A673 (cell line): ENCODE measurements at regions not wholly inside any gene's neighbourhood (a gene's known extent, or its start where the extent isn't known, plus 50 kb on each side); places are given as distances from the start of the nearest gene placed in this dataset.

Source experiments
- BruUV-seq: library from RNA; stranded (reverse); fragments of 400-500 nt; replicated peaks from 2 replicates; lab custom pipeline; 2021; lab: Mats Ljungman, UMichigan
- CTCF ChIA-PET: fragments of 300-600 bp; sonication (Branson Sonifier 250); formaldehyde crosslinking; loops from one replicate; lab custom pipeline; 2022; ENCODE audit warnings: antibody characterized with exemption; lab: Charles Lee
- POLR2A ChIA-PET: fragments of 300-600 bp; sonication (Branson Sonifier 250); formaldehyde crosslinking; loops from one replicate; lab custom pipeline; 2022; ENCODE audit warnings: antibody characterized with exemption; ENCODE audit not compliant: low non-redundant PET; lab: Charles Lee
- DNase-seq: peaks from one replicate; pipeline ENCODE4 v3.0.0-alpha.2; 2015; ENCODE audit warnings: low spot score
- H3K27ac ChIP-seq: fragments of 200-600 bp; sonication (generic); 2 replicates; pipeline ENCODE4 v1.5.1; 2016; ENCODE audit warnings: mixed run types, low read depth, mild to moderate bottlenecking, mixed read lengths, antibody characterized with exemption, low read length; ENCODE audit not compliant: poor library complexity, severe bottlenecking
- H3K27me3 ChIP-seq: fragments of 200-600 bp; sonication (generic); replicated peaks from 2 replicates; pipeline ENCODE4 v1.6.1; 2017; ENCODE audit warnings: mixed run types, low read depth, mild to moderate bottlenecking, mixed read lengths, antibody characterized with exemption, low read length; ENCODE audit not compliant: insufficient read depth, poor library complexity
- H3K36me3 ChIP-seq: fragments of 200-600 bp; sonication (generic); 2 replicates; pipeline ENCODE4 v1.6.1; 2016; ENCODE audit warnings: mixed run types, mild to moderate bottlenecking, mixed read lengths, antibody characterized with exemption, low read length; ENCODE audit not compliant: insufficient read depth, poor library complexity, severe bottlenecking
- H3K4me1 ChIP-seq: fragments of 200-600 bp; sonication (generic); 2 replicates; pipeline ENCODE4 v1.6.1; 2017; ENCODE audit warnings: mixed run types, mild to moderate bottlenecking, mixed read lengths, antibody characterized with exemption, low read length; ENCODE audit not compliant: insufficient read depth, poor library complexity, severe bottlenecking
- H3K4me3 ChIP-seq: fragments of 200-600 bp; sonication (generic); 2 replicates; pipeline ENCODE4 v1.5.1; 2016; ENCODE audit warnings: low read depth, mixed run types, mild to moderate bottlenecking, mixed read lengths, low read length; ENCODE audit not compliant: poor library complexity, severe bottlenecking
- H3K9me3 ChIP-seq: fragments of 200-600 bp; sonication (generic); 2 replicates; pipeline ENCODE4 v1.6.1; 2016; ENCODE audit warnings: mixed run types, low read depth, mild to moderate bottlenecking, mixed read lengths, antibody characterized with exemption, low read length; ENCODE audit not compliant: poor library complexity, severe bottlenecking
- EZH2 ChIP-seq: fragments of 200-600 bp; sonication (generic); IDR thresholded peaks from 2 replicates; pipeline ENCODE4 v1.6.1; 2017; ENCODE audit warnings: borderline replicate concordance, low read depth, mild to moderate bottlenecking, mixed read lengths, antibody characterized with exemption, low read length; ENCODE audit not compliant: poor library complexity, severe bottlenecking
- intact Hi-C: fragments of 100-400 bp; cut with micrococcal nuclease; formaldehyde crosslinking; loops from one replicate; pipeline ENCODE4 v1.10.0; 2022; ENCODE audit not compliant: unreplicated experiment
- TF ChIP-seq, protein P1 (sequence below): fragments of 300-800, 200-600 bp; sonication (generic); conservative IDR thresholded peaks from 2 replicates; pipeline ENCODE4 v1.5.1; 2017; ENCODE audit warnings: low read depth, mild to moderate bottlenecking, antibody characterized with exemption, low read length, moderate library complexity, mixed read lengths

DNA sequence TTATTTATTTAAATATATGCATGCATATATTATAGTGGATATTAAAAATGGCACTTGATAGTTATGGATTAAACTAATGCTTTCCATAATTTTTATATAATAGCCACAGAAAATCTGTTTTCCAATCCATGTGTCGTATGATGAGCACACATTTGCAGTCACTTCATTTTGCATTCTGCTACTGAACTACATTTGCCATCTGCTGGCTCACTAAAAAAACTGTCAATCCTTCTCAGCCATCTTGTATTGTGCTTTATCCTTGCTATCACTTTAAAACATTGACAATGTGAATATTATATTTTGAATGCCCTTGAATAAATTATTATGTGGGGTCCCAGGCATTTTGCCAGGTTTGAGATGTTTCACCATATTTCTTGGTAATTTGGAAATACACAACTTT is 586.6 kb downstream of the DNAH5 start:
- POLR2A ChIA-PET, result no interaction called here
- H3K4me3 ChIP-seq, result no peak overlapping the region
- intact Hi-C loops, result no loop called here
- DNase-seq, result no peak
- CTCF ChIA-PET, result no interaction called here
- peaks cover 13% of the 10 kb centered on the region for H3K9me3 ChIP-seq
- no peaks in the 10 kb centered on the region for H3K27me3 ChIP-seq
- H3K27ac ChIP-seq, result no peak overlapping the region
- H3K4me1 ChIP-seq, result no peaks in the 10 kb centered on the region
- no peaks in the 10 kb centered on the region for H3K36me3 ChIP-seq
- BruUV-seq, result no TSS peak
- TF ChIP-seq, protein P1, sequence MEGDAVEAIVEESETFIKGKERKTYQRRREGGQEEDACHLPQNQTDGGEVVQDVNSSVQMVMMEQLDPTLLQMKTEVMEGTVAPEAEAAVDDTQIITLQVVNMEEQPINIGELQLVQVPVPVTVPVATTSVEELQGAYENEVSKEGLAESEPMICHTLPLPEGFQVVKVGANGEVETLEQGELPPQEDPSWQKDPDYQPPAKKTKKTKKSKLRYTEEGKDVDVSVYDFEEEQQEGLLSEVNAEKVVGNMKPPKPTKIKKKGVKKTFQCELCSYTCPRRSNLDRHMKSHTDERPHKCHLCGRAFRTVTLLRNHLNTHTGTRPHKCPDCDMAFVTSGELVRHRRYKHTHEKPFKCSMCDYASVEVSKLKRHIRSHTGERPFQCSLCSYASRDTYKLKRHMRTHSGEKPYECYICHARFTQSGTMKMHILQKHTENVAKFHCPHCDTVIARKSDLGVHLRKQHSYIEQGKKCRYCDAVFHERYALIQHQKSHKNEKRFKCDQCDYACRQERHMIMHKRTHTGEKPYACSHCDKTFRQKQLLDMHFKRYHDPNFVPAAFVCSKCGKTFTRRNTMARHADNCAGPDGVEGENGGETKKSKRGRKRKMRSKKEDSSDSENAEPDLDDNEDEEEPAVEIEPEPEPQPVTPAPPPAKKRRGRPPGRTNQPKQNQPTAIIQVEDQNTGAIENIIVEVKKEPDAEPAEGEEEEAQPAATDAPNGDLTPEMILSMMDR, result no peak
- no peak for TF ChIP-seq EZH2

DNA sequence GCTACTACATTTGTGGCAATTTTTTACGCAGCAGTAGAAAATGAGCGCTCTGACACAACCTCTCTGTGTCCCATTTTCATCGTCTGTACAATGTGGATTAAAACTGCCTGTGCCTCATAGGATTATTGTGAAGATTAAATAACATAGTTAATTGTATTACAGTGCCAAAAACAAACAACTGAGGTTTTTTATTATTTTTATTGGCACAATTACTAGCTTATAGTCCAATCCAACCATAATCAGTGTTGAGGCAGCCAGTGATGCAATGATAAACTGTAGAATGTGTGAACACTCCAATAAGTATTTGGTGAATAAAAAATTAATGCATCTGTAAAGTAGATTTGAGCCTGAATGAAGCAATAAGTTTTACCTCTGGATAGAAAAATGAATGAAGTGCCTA is 588.3 kb downstream of the DNAH5 start:
- Histone ChIP-seq H3K4me1 (no peaks in the 10 kb centered on the region), H3K27me3 (no peaks in the 10 kb centered on the region), H3K4me3 (no peak overlapping the region), H3K36me3 (no peaks in the 10 kb centered on the region), H3K27ac (no peak overlapping the region), H3K9me3 (peaks cover 24% of the 10 kb centered on the region)
- no TSS peak for BruUV-seq
- no peak for DNase-seq
- ChIA-PET POLR2A (no interaction called here), CTCF (no interaction called here)
- TF ChIP-seq, protein P1, result no peak
- intact Hi-C loops, result no loop called here

DNA sequence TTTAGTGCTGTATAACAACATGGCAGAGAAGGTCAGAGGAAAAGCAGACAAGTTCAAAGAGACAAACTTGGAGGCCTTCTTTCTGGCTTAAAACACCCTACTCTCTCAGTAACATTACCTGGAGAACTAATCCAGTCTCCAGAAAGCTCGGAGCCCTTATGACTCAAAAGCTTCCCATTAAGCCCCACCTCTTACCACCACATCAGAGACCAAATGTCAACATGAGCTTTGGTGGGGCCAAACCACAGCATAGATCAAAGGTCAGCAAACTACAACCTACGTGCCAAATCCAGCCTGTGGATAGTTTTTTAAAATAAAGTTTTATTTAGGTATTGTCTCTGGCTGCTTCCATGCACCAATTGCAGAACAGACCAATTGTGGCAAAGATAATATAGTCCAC is 589.9 kb downstream of the DNAH5 start:
- Histone ChIP-seq H3K27me3 (no peaks in the 10 kb centered on the region), H3K4me1 (no peaks in the 10 kb centered on the region), H3K4me3 (no peak overlapping the region), H3K27ac (no peak overlapping the region), H3K9me3 (peaks cover 32% of the 10 kb centered on the region), H3K36me3 (no peaks in the 10 kb centered on the region)
- no TSS peak for BruUV-seq
- TF ChIP-seq, protein P1, result no peak
- TF ChIP-seq EZH2, result no peak
- ChIA-PET POLR2A (no interaction called here), CTCF (no interaction called here)
- DNase-seq, result no peak
- intact Hi-C loops, result no loop called here
